ENCODE measurements at regions not wholly inside any gene's neighbourhood (a gene's known extent, or its start where the extent isn't known, plus 50 kb on each side); places are given as distances from the start of the nearest gene placed in this dataset.

- intact Hi-C loops (cut with micrococcal nuclease; ENCODE audit: unreplicated experiment), result no loop called here
- CTCF ChIA-PET, result no interaction called here
- POLR2A ChIA-PET (ENCODE audit: unreplicated experiment), result no interaction called here
These were observed 168.8 kb upstream of the RBPJ start for GRCh38 chr4:26152056-26152455.

GRCh38 chr4:26157541-26157940 lies 163.3 kb upstream of the RBPJ start:
- Histone ChIP-seq H4K20me1 (ENCODE audit: insufficient read depth) (no peaks in the 10 kb centered on the region), H3K4me1 (replicated peaks; ENCODE audit: insufficient read depth) (0 out of 2 replicates have a peak, but pooled peaks cover 3% of the 10 kb centered on the region), H3K4me2 (no peak overlapping the region), H3K4me3 (no peak overlapping the region), H3K9me2 (ENCODE audit: insufficient read depth) (no peaks in the 10 kb centered on the region), H3K9me3 (ENCODE audit: insufficient read depth, low read depth) (peaks cover 4% of the 10 kb centered on the region; the same call in 1 of the 2 replicates), H3K27me3 (ENCODE audit: insufficient read depth, low read depth) (no peaks in the 10 kb centered on the region), H2AFZ (no peak overlapping the region), H3K36me3 (ENCODE audit: low read depth) (no peaks in the 10 kb centered on the region), H3K27ac (no peak overlapping the region), H3K79me2 (ENCODE audit: low read depth) (no peaks in the 10 kb centered on the region), H3F3A (ENCODE audit: insufficient read depth, low read depth) (no peaks in the 10 kb centered on the region)
- TF ChIP-seq CTCF (conservative IDR thresholded peaks at IDR 0.05) (no peak), EZH2 (IDR thresholded peaks at IDR 0.05; ENCODE audit: low read depth) (no peak)
- DNase-seq, result no peak
- intact Hi-C loops (cut with micrococcal nuclease; ENCODE audit: unreplicated experiment), result no loop called here
- no TSS peak for BruUV-seq (replicated peaks)
- ChIA-PET CTCF (interaction anchor here (0.6 kb wide), 1 partner anchor 43 kb away, joined by 3 read pairs; no protein-coding TSS in a partner anchor), POLR2A (ENCODE audit: unreplicated experiment) (no interaction called here)

More at GRCh38 chr4:26152056-26152455, 168.8 kb upstream of the RBPJ start:
- TF ChIP-seq CTCF (conservative IDR thresholded peaks at IDR 0.05) (no peak), EZH2 (IDR thresholded peaks at IDR 0.05; ENCODE audit: low read depth) (no peak)
- Histone ChIP-seq H3K36me3 (ENCODE audit: low read depth) (no peaks in the 10 kb centered on the region), H3K4me1 (replicated peaks; ENCODE audit: insufficient read depth) (no peaks in the 10 kb centered on the region), H3F3A (ENCODE audit: insufficient read depth, low read depth) (no peaks in the 10 kb centered on the region), H4K20me1 (ENCODE audit: insufficient read depth) (no peaks in the 10 kb centered on the region), H3K4me2 (no peak overlapping the region), H3K9me2 (ENCODE audit: insufficient read depth) (no peaks in the 10 kb centered on the region), H2AFZ (no peak overlapping the region), H3K27me3 (ENCODE audit: insufficient read depth, low read depth) (no peaks in the 10 kb centered on the region), H3K79me2 (ENCODE audit: low read depth) (no peaks in the 10 kb centered on the region), H3K9me3 (ENCODE audit: insufficient read depth, low read depth) (no peaks in the 10 kb centered on the region), H3K4me3 (no peak overlapping the region), H3K27ac (no peak overlapping the region)
- DNase-seq, result no peak
- no TSS peak for BruUV-seq (replicated peaks)

GRCh38 chr4:26160591-26160990 lies 160.2 kb upstream of the RBPJ start:
- Histone ChIP-seq H3K36me3 (ENCODE audit: low read depth) (no peaks in the 10 kb centered on the region), H3K27ac (no peak overlapping the region), H3K4me3 (no peak overlapping the region), H3F3A (ENCODE audit: insufficient read depth, low read depth) (no peaks in the 10 kb centered on the region), H3K9me2 (ENCODE audit: insufficient read depth) (no peaks in the 10 kb centered on the region), H2AFZ (no peak overlapping the region), H3K4me1 (replicated peaks; ENCODE audit: insufficient read depth) (0 out of 2 replicates have a peak, but pooled peaks cover 3% of the 10 kb centered on the region), H4K20me1 (ENCODE audit: insufficient read depth) (no peaks in the 10 kb centered on the region), H3K9me3 (ENCODE audit: insufficient read depth, low read depth) (peaks cover 4% of the 10 kb centered on the region; the same call in 1 of the 2 replicates), H3K27me3 (ENCODE audit: insufficient read depth, low read depth) (no peaks in the 10 kb centered on the region), H3K79me2 (ENCODE audit: low read depth) (no peaks in the 10 kb centered on the region), H3K4me2 (no peak overlapping the region)
- TF ChIP-seq EZH2 (IDR thresholded peaks at IDR 0.05; ENCODE audit: low read depth) (no peak), CTCF (conservative IDR thresholded peaks at IDR 0.05) (no peak)
- POLR2A ChIA-PET (ENCODE audit: unreplicated experiment), result interaction anchor here (0.7 kb wide), 1 partner anchor 36 kb away, joined by 4 read pairs; no protein-coding TSS in a partner anchor
- CTCF ChIA-PET, result no interaction called here
- BruUV-seq (replicated peaks), result no TSS peak
- no peak for DNase-seq
- intact Hi-C loops (cut with micrococcal nuclease; ENCODE audit: unreplicated experiment), result no loop called here

Data from PC-9 (cell line).